GM12872 (cell line): ENCODE measurements at regions not wholly inside any gene's neighbourhood (a gene's known extent, or its start where the extent isn't known, plus 50 kb on each side); places are given as distances from the start of the nearest gene placed in this dataset.

Experiments used
- TF ChIP-seq, protein P1 (sequence below): IDR thresholded peaks from 3 replicates; pipeline ENCODE4 v1.5.1; 2011; ENCODE audit warnings: low read depth, mild to moderate bottlenecking, low read length, moderate library complexity; ENCODE audit not compliant: insufficient read depth

GRCh38 chr3:30332196-30333021 is 274.0 kb upstream of the TGFBR2 start:
- TF ChIP-seq, protein P1, sequence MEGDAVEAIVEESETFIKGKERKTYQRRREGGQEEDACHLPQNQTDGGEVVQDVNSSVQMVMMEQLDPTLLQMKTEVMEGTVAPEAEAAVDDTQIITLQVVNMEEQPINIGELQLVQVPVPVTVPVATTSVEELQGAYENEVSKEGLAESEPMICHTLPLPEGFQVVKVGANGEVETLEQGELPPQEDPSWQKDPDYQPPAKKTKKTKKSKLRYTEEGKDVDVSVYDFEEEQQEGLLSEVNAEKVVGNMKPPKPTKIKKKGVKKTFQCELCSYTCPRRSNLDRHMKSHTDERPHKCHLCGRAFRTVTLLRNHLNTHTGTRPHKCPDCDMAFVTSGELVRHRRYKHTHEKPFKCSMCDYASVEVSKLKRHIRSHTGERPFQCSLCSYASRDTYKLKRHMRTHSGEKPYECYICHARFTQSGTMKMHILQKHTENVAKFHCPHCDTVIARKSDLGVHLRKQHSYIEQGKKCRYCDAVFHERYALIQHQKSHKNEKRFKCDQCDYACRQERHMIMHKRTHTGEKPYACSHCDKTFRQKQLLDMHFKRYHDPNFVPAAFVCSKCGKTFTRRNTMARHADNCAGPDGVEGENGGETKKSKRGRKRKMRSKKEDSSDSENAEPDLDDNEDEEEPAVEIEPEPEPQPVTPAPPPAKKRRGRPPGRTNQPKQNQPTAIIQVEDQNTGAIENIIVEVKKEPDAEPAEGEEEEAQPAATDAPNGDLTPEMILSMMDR, result no peak

- TF ChIP-seq, protein P1, result no peak
Observed at GRCh38 chr3:30333143-30333542, 273.3 kb upstream of the TGFBR2 start.

- TF ChIP-seq, protein P1, result no peak
Observed at GRCh38 chr3:30333903-30334302, 272.5 kb upstream of the TGFBR2 start.

GRCh38 chr3:30340500-30340899 is 265.9 kb upstream of the TGFBR2 start:
- TF ChIP-seq, protein P1, result no peak

- TF ChIP-seq, protein P1, result no peak
Observed at GRCh38 chr3:30341079-30341478, 265.3 kb upstream of the TGFBR2 start.

DNA sequence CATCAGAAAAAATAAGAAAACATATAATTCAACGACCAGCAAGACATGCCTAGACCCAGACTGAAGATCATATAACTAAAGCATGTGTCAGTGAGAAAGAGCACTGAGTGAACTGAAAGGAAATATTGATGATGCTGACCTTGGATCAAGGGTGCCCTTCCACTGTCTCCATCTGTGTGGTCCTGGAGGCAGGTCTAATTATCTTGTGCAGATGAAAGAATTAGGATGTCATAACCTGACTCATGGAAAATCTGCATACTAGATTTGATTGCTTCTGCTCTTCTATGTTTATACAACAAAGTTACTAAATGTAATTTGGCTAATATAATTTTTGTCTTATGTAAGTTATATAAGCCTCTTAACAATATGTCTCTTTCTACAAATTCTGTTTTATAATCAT is 264.6 kb upstream of the TGFBR2 start:
- TF ChIP-seq, protein P1, result no peak

DNA sequence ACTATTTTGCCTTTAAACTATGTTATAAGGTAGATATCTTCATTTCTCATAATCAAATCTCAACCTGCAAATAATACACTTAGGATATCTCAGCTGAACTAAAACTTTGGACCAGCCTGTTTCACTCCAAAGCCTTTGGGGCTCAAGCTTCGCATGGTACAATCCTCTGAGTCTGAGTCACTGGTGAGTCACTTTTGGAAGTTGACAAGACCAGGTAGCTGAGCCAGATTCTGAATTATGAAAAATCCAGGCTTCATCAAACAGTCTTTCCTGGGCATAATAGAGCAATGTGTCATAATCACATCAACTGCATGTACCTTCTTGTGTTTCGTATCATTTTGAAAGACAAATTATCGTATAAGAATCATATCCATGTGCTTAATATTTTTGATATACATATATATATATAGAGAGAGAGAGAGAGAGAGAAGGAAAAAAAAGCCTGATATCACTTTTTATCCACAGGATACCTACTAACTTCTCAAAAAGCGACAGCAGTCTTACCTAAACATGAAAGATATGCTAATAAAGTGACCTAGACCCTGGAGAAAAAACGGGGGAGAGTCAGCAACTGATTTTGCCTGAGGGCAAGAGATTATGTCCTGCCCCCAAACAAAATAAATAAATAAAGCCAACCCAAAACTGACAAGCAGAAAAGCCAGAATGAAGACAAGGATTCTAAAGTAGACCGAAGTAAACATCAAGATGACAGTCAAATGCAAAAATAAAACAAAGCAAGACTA is 263.9 kb upstream of the TGFBR2 start:
- TF ChIP-seq, protein P1, result no peak
